GM23338 (cell line): ENCODE measurements at regions not wholly inside any gene's neighbourhood (a gene's known extent, or its start where the extent isn't known, plus 50 kb on each side); places are given as distances from the start of the nearest gene placed in this dataset.

Experiments
- CTCF ChIP-seq, 2 experiments: fragments of 200-600 bp in 1 of 2; sonication (generic) in 1 of 2; conservative IDR thresholded peaks; 2 replicates each; pipeline versions ENCODE4 v1.5.1 to v1.6.1; 2016 to 2017; ENCODE audit warnings: antibody characterized with exemption in 2 of 2, low read depth in 2 of 2, mild to moderate bottlenecking in 2 of 2, moderate library complexity in 1 of 2
- EZH2 ChIP-seq: fragments of 200-600 bp; sonication (generic); IDR thresholded peaks from one replicate; pipeline ENCODE4 v1.8.0; 2017; ENCODE audit warnings: antibody characterized with exemption, mild to moderate bottlenecking, low read depth; ENCODE audit not compliant: unreplicated experiment
- POLR2AphosphoS5 ChIP-seq: IDR thresholded peaks from 2 replicates; pipeline ENCODE4 v1.6.1; 2016; ENCODE audit warnings: antibody characterized with exemption, low read depth
- REST ChIP-seq: IDR thresholded peaks from one replicate; pipeline ENCODE4 v1.6.1; 2018; ENCODE audit warnings: antibody characterized with exemption; ENCODE audit not compliant: unreplicated experiment
- STAT1 ChIP-seq: IDR thresholded peaks from one replicate; pipeline ENCODE4 v1.6.1; 2016; ENCODE audit warnings: antibody characterized with exemption; ENCODE audit not compliant: unreplicated experiment

DNA sequence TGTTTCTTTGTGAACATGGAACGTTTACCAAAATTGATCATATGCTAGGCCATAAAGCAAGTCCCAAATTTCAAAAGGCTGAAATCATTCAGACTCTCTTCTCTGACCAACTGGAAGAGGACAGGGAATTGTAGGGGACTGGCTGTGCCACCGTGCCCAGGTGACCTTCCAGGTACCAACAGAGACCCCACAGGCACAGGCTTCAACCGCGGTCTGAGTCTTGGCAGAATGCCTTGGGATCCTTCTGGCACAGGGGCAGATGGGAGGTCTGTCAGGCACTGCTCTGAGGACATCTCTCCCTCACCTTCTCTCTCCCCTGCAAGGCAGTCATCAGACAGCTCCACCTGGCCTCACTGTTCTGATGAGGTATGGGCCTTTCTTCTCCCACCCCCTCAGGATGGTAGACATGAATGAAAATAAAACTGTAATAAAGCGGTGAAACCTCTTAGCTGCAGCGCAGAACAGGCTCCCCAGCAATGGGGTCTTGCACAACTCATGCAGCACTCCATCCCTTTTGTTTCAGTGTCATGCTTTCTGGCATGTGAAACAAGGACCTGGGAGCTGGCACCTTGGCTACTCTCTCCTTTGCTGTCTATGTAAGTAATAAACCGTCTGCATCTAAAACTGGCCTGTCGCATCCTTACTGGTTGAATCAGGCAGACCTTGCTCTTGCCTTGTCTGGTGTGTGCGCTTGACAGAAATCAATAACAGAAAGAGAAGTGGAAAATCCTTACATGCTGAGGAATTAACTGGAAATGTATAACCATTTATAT is 289.2 kb downstream of the KLF13 start:
- no peak for TF ChIP-seq CTCF (conservative IDR thresholded peaks at IDR 0.05; ENCODE audit: low read depth in 2 of 2)
- TF ChIP-seq REST, result no peak
- no peak for TF ChIP-seq EZH2
- no peak for TF ChIP-seq STAT1
- no peak for TF ChIP-seq POLR2AphosphoS5
